Cardiac fibroblast (primary cell): ENCODE measurements at regions not wholly inside any gene's neighbourhood (a gene's known extent, or its start where the extent isn't known, plus 50 kb on each side); places are given as distances from the start of the nearest gene placed in this dataset.

ENCODE experiments used
- DNase-seq, 2 donors: peaks; one replicate each; pipeline versions ENCODE4 v3.0.0 to v3.0.0-alpha.2; 2010; ENCODE audit warnings: low read depth in 2 of 2
- H3K4me3 ChIP-seq, 2 donors: replicated peaks in 1 of 2; 1 replicate in 1 of 2; 2 replicates in 1 of 2; pipeline ENCODE4 v1.5.1; 2011; ENCODE audit warnings: low read depth in 2 of 2, low read length in 2 of 2, mild to moderate bottlenecking in 2 of 2, moderate library complexity in 1 of 2
- TF ChIP-seq, protein P1 (sequence below): IDR thresholded peaks from one replicate; pipeline ENCODE4 v1.5.1; 2011; ENCODE audit warnings: low read depth, mild to moderate bottlenecking, low read length, inconsistent platforms

GRCh38 chr12:41629611-41630010 lies 441.5 kb downstream of the PDZRN4 start:
- no peak overlapping the region for H3K4me3 ChIP-seq
- no peak for DNase-seq
- TF ChIP-seq, protein P1, sequence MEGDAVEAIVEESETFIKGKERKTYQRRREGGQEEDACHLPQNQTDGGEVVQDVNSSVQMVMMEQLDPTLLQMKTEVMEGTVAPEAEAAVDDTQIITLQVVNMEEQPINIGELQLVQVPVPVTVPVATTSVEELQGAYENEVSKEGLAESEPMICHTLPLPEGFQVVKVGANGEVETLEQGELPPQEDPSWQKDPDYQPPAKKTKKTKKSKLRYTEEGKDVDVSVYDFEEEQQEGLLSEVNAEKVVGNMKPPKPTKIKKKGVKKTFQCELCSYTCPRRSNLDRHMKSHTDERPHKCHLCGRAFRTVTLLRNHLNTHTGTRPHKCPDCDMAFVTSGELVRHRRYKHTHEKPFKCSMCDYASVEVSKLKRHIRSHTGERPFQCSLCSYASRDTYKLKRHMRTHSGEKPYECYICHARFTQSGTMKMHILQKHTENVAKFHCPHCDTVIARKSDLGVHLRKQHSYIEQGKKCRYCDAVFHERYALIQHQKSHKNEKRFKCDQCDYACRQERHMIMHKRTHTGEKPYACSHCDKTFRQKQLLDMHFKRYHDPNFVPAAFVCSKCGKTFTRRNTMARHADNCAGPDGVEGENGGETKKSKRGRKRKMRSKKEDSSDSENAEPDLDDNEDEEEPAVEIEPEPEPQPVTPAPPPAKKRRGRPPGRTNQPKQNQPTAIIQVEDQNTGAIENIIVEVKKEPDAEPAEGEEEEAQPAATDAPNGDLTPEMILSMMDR = no peak

DNA sequence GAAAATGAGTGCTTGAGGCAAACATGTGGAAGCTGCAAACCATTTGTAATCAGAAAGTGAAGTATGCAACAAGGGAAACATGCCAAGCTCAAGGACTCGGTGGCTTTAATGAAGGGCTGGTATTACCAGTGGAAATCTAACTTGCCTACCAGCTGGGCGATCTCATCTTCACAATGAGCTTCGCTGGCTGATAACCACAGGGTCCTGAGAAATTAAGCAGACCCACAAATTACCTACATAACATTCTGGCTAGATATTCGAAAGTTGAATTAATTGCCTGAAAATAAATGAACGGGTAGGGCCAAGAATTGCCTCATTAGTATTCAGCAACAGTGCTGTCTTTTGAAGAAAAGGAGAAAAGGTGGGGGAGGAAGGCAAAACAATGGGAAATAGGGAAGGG lies 439.4 kb downstream of the PDZRN4 start:
- H3K4me3 ChIP-seq = no peak overlapping the region
- TF ChIP-seq, protein P1 = no peak
- DNase-seq = no peak

- DNase-seq = no peak
- TF ChIP-seq, protein P1 = no peak
- H3K4me3 ChIP-seq = no peak overlapping the region
These were observed 436.5 kb downstream of the PDZRN4 start for GRCh38 chr12:41624571-41624970.
